ENCODE measurements at regions not wholly inside any gene's neighbourhood (a gene's known extent, or its start where the extent isn't known, plus 50 kb on each side); places are given as distances from the start of the nearest gene placed in this dataset.

DNA sequence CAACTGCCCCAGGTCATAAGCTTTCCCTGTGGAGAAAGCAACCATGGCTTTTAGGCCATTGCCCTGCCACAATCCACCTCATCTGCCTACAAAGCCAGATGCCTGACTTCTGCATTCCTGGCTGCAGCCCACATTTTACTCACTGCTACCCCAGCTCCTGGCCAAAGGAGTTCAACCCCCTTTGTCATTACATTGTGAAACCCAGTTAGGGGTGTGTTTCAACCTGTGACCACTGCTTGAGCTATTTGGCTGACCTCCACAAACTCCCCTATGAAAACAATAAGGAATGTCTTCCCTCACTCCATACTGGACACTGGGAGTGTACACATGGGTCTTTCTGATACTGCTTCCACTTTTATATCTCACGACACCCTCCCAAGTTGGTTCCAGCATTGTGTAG lies 589.2 kb downstream of the SH3BGRL start:
- TF ChIP-seq, protein P1, sequence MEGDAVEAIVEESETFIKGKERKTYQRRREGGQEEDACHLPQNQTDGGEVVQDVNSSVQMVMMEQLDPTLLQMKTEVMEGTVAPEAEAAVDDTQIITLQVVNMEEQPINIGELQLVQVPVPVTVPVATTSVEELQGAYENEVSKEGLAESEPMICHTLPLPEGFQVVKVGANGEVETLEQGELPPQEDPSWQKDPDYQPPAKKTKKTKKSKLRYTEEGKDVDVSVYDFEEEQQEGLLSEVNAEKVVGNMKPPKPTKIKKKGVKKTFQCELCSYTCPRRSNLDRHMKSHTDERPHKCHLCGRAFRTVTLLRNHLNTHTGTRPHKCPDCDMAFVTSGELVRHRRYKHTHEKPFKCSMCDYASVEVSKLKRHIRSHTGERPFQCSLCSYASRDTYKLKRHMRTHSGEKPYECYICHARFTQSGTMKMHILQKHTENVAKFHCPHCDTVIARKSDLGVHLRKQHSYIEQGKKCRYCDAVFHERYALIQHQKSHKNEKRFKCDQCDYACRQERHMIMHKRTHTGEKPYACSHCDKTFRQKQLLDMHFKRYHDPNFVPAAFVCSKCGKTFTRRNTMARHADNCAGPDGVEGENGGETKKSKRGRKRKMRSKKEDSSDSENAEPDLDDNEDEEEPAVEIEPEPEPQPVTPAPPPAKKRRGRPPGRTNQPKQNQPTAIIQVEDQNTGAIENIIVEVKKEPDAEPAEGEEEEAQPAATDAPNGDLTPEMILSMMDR (IDR thresholded peaks at IDR 0.05): no peak
- no peak for DNase-seq (ENCODE audit: low spot score)
- no peak for ATAC-seq (ENCODE audit: low FRiP score)

All from omental fat pad (tissue), 3 donors.